ENCODE measurements at regions not wholly inside any gene's neighbourhood (a gene's known extent, or its start where the extent isn't known, plus 50 kb on each side); places are given as distances from the start of the nearest gene placed in this dataset.
"Not testable (repeated sequence)": the region's sequence is repeated elsewhere in the genome, so short reads cannot be mapped to it uniquely, and the experiment has no call there.

DNA sequence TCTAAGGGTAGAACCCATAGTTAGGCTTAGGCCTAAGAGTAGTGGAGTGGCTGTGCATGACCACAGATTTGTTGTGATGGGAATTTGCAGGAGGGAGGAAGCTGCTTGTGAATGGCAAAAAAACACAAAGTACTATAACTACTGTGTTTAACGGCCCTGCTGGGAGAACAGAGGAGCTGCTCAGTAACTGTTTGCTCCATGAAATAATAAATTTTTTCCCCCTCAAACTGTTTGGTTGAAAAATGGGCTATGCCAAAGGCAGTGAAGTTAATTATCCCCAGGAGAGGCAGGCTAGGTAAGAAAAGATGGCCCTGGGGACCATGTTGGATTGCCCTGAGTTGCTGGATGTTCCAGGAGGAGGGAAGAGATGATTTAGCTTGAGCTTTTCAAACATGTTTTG is 216.1 kb upstream of the ADRA1D start:
- Histone ChIP-seq H3K18ac (ENCODE audit: insufficient read length, low read depth, low read length) (no peak overlapping the region), H4K5ac (ENCODE audit: insufficient read length, low read depth, low read length) (no peak overlapping the region), H3K23ac (ENCODE audit: insufficient read length, low read depth, low read length) (no peak overlapping the region), H3K9ac (ENCODE audit: extremely low read depth, insufficient read length, low read length) (no peak overlapping the region), H2BK20ac (ENCODE audit: low read depth, low read length, poor library complexity, severe bottlenecking) (peak overlapping the region; percentile 75), H3K27me3 (ENCODE audit: insufficient read depth, low read length) (no peaks in the 10 kb centered on the region), H3K27ac (ENCODE audit: insufficient read length, low read depth, low read length) (no peak overlapping the region), H4K20me1 (ENCODE audit: control insufficient read depth, insufficient read depth, insufficient read length) (no peaks in the 10 kb centered on the region), H2BK120ac (ENCODE audit: low read depth, low read length, poor library complexity, severe bottlenecking) (no peak overlapping the region), H2BK12ac (ENCODE audit: insufficient read length, low read depth, low read length) (no peak overlapping the region), H3K79me1 (ENCODE audit: insufficient read depth, low read depth, low read length, poor library complexity, severe bottlenecking) (no peaks in the 10 kb centered on the region), H3K4me2 (ENCODE audit: insufficient read depth, insufficient read length, low read length) (no peak overlapping the region), H3K4me1 (ENCODE audit: insufficient read depth, low read length) (no peaks in the 10 kb centered on the region), H3K23me2 (ENCODE audit: insufficient read length, low read depth, low read length, poor library complexity, severe bottlenecking) (no peaks in the 10 kb centered on the region), H3T11ph (ENCODE audit: low read length) (no peak overlapping the region), H3K4ac (ENCODE audit: low read depth, low read length) (no peak overlapping the region), H3K79me2 (ENCODE audit: insufficient read depth, low read length) (no peaks in the 10 kb centered on the region), H2AFZ (ENCODE audit: low read length) (no peak overlapping the region), H4K91ac (ENCODE audit: insufficient read length, low read depth, low read length) (no peak overlapping the region), H3K14ac (ENCODE audit: insufficient read depth, low read length) (no peak overlapping the region), H2BK15ac (ENCODE audit: low read depth, low read length) (no peak overlapping the region), H3K9me3 (ENCODE audit: control insufficient read depth, low read depth, low read length) (no peaks in the 10 kb centered on the region), H4K8ac (replicated peaks; ENCODE audit: insufficient read length, low read depth, low read length) (no peak overlapping the region), H2BK5ac (ENCODE audit: insufficient read length, low read length) (no peak overlapping the region), H2AK5ac (ENCODE audit: insufficient read length, low read length) (no peak overlapping the region), H3K56ac (ENCODE audit: insufficient read length, low read depth, low read length) (no peak overlapping the region)
- Mint-ChIP-seq H3K4me3 (no peak overlapping the region), H3K4me1 (peaks cover 3% of the 10 kb centered on the region in 2 experiments; a peak in 3 of 4 replicates), H3K27ac (no peak overlapping the region), H3K9me3 (no peaks in the 10 kb centered on the region), H3K27me3 (ENCODE audit: low read depth) (no peaks in the 10 kb centered on the region), H3K36me3 (ENCODE audit: insufficient read depth in 1 of 3, low read depth in 3 of 3) (no peaks in the 10 kb centered on the region)
- DNase-seq, result no peak
- TF ChIP-seq, protein P1, sequence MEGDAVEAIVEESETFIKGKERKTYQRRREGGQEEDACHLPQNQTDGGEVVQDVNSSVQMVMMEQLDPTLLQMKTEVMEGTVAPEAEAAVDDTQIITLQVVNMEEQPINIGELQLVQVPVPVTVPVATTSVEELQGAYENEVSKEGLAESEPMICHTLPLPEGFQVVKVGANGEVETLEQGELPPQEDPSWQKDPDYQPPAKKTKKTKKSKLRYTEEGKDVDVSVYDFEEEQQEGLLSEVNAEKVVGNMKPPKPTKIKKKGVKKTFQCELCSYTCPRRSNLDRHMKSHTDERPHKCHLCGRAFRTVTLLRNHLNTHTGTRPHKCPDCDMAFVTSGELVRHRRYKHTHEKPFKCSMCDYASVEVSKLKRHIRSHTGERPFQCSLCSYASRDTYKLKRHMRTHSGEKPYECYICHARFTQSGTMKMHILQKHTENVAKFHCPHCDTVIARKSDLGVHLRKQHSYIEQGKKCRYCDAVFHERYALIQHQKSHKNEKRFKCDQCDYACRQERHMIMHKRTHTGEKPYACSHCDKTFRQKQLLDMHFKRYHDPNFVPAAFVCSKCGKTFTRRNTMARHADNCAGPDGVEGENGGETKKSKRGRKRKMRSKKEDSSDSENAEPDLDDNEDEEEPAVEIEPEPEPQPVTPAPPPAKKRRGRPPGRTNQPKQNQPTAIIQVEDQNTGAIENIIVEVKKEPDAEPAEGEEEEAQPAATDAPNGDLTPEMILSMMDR (conservative IDR thresholded peaks at IDR 0.05), result no peak
- WGBS (ENCODE audit: extremely low coverage, insufficient read length, low lambda C conversion rate), result no CpG with 5 or more reads among the region's 1 CpG

DNA sequence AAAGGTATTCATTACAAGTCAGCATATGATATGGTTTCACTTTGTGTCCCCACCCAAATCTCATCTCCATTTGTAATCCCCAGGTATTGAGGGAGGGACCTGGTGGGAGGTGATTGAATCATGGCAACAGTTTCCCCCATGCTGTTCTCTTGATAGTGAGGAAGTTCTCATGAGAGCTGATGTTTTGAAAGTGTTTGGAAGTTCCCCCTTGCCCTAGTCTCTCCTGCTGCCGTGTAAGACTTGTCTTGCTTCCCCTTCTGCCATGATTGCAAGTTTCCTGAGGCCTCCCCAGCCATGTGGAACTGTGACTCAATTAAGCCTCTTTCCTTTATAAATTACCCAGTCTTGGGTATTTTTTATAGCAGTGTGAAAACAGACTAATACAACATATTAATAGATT is 213.7 kb upstream of the ADRA1D start:
- not testable (repeated sequence) for H4K20me1 ChIP-seq (ENCODE audit: control insufficient read depth, insufficient read depth, insufficient read length); H3K4me3 Mint-ChIP-seq; DNase-seq; H2BK5ac ChIP-seq (ENCODE audit: insufficient read length, low read length); H3K27me3 Mint-ChIP-seq (ENCODE audit: low read depth); H2AFZ ChIP-seq (ENCODE audit: low read length); H3K4me1 ChIP-seq (ENCODE audit: insufficient read depth, low read length); H3T11ph ChIP-seq (ENCODE audit: low read length); H2AK5ac ChIP-seq (ENCODE audit: insufficient read length, low read length); H2BK15ac ChIP-seq (ENCODE audit: low read depth, low read length); H3K4ac ChIP-seq (ENCODE audit: low read depth, low read length); H3K79me2 ChIP-seq (ENCODE audit: insufficient read depth, low read length); H3K56ac ChIP-seq (ENCODE audit: insufficient read length, low read depth, low read length); H3K23ac ChIP-seq (ENCODE audit: insufficient read length, low read depth, low read length); H3K9ac ChIP-seq (ENCODE audit: extremely low read depth, insufficient read length, low read length); H4K8ac ChIP-seq (replicated peaks; ENCODE audit: insufficient read length, low read depth, low read length); H3K27me3 ChIP-seq (ENCODE audit: insufficient read depth, low read length); H3K36me3 Mint-ChIP-seq (ENCODE audit: insufficient read depth in 1 of 3, low read depth in 3 of 3); H3K9me3 ChIP-seq (ENCODE audit: control insufficient read depth, low read depth, low read length); H3K4me2 ChIP-seq (ENCODE audit: insufficient read depth, insufficient read length, low read length); H3K18ac ChIP-seq (ENCODE audit: insufficient read length, low read depth, low read length); H3K9me3 Mint-ChIP-seq; H2BK120ac ChIP-seq (ENCODE audit: low read depth, low read length, poor library complexity, severe bottlenecking); H3K23me2 ChIP-seq (ENCODE audit: insufficient read length, low read depth, low read length, poor library complexity, severe bottlenecking); H2BK12ac ChIP-seq (ENCODE audit: insufficient read length, low read depth, low read length); H3K79me1 ChIP-seq (ENCODE audit: insufficient read depth, low read depth, low read length, poor library complexity, severe bottlenecking); H4K5ac ChIP-seq (ENCODE audit: insufficient read length, low read depth, low read length); H4K91ac ChIP-seq (ENCODE audit: insufficient read length, low read depth, low read length); H2BK20ac ChIP-seq (ENCODE audit: low read depth, low read length, poor library complexity, severe bottlenecking); H3K27ac ChIP-seq (ENCODE audit: insufficient read length, low read depth, low read length); H3K14ac ChIP-seq (ENCODE audit: insufficient read depth, low read length)
- Mint-ChIP-seq H3K27ac (peak overlapping the region in 1 of 3 experiments; percentile 75; a peak in 2 of 7 replicates), H3K4me1 (peaks cover 11 to 18% of the 10 kb centered on the region in 2 experiments)
- no CpG with 5 or more reads among the region's 1 CpG for WGBS (ENCODE audit: extremely low coverage, insufficient read length, low lambda C conversion rate)

Data from H9 (cell line).